ENCODE measurements at regions not wholly inside any gene's neighbourhood (a gene's known extent, or its start where the extent isn't known, plus 50 kb on each side); places are given as distances from the start of the nearest gene placed in this dataset.

- H3K27me3 ChIP-seq (ENCODE audit: insufficient read depth, low read length): no peaks in the 10 kb centered on the region
- no peak overlapping the region for H3K27ac ChIP-seq (ENCODE audit: low read length)
- no peak overlapping the region for H3K4me3 ChIP-seq (ENCODE audit: low read length)
- no peaks in the 10 kb centered on the region for H3K4me1 ChIP-seq (ENCODE audit: insufficient read depth, low read length)
- H3K36me3 ChIP-seq (ENCODE audit: insufficient read depth, low read depth, low read length): no peaks in the 10 kb centered on the region
- H3K9ac ChIP-seq (ENCODE audit: low read depth, low read length): no peak overlapping the region
- no peaks in the 10 kb centered on the region for H3K9me3 ChIP-seq (ENCODE audit: insufficient read depth, low read depth, low read length)
Observed at GRCh38 chr13:34700155-34700554, 241.9 kb upstream of the NBEA start.

- no peaks in the 10 kb centered on the region for H3K36me3 ChIP-seq (ENCODE audit: insufficient read depth, low read depth, low read length)
- no peaks in the 10 kb centered on the region for H3K4me1 ChIP-seq (ENCODE audit: insufficient read depth, low read length)
- no peak overlapping the region for H3K4me3 ChIP-seq (ENCODE audit: low read length)
- H3K27me3 ChIP-seq (ENCODE audit: insufficient read depth, low read length): no peaks in the 10 kb centered on the region
- H3K27ac ChIP-seq (ENCODE audit: low read length): no peak overlapping the region
- H3K9me3 ChIP-seq (ENCODE audit: insufficient read depth, low read depth, low read length): no peaks in the 10 kb centered on the region
- no peak overlapping the region for H3K9ac ChIP-seq (ENCODE audit: low read depth, low read length)
Observed at GRCh38 chr13:34701919-34702318, 240.2 kb upstream of the NBEA start.

- H3K36me3 ChIP-seq (ENCODE audit: insufficient read depth, low read depth, low read length): no peaks in the 10 kb centered on the region
- no peaks in the 10 kb centered on the region for H3K4me1 ChIP-seq (ENCODE audit: insufficient read depth, low read length)
- H3K9ac ChIP-seq (ENCODE audit: low read depth, low read length): no peak overlapping the region
- H3K9me3 ChIP-seq (ENCODE audit: insufficient read depth, low read depth, low read length): no peaks in the 10 kb centered on the region
- H3K4me3 ChIP-seq (ENCODE audit: low read length): no peak overlapping the region
- no peaks in the 10 kb centered on the region for H3K27me3 ChIP-seq (ENCODE audit: insufficient read depth, low read length)
- no peak overlapping the region for H3K27ac ChIP-seq (ENCODE audit: low read length)
Observed at GRCh38 chr13:34708566-34709313, 233.3 kb upstream of the NBEA start.

DNA sequence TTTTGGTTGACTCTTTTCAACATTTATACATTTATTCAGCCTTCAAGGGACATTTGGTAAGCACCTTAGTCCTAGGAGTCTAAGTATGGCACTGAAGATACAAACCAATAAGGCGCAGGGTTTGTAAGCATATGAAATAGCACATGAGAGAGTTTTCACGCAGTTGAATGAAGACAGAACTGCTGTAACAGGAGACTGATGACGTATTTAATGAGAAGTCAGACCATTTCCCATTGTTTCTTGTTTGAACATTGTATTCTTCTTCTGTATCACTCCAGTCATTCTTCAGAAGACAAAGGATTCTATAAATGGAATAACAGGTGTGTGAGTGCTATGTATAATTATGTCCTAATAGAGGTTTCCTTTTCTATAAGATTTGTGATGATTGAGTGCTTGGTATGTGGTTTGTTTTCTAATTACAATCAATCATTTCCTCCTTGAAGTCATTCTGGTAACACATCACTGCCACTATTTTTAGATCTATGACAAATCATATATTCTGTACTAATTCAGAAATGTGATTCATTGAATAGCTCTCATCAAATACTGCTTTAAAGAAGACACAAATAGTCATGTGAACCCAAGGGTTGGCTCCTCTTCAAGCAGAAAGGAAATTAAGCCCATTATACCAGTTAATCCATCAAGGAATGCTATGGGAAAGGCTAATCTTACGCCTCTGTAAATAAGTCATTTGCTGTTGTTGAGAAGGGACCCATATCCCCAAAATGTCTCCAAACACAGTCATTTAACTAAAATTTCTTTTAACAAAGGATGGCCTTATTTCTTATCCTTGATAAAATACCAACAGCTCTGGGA, 222.8 kb upstream of the NBEA start:
- Histone ChIP-seq H3K36me3 (ENCODE audit: insufficient read depth, low read depth, low read length) (no peaks in the 10 kb centered on the region), H3K4me1 (ENCODE audit: insufficient read depth, low read length) (no peaks in the 10 kb centered on the region), H3K27ac (ENCODE audit: low read length) (no peak overlapping the region), H3K9ac (ENCODE audit: low read depth, low read length) (no peak overlapping the region), H3K4me3 (ENCODE audit: low read length) (no peak overlapping the region), H3K9me3 (ENCODE audit: insufficient read depth, low read depth, low read length) (no peaks in the 10 kb centered on the region), H3K27me3 (ENCODE audit: insufficient read depth, low read length) (no peaks in the 10 kb centered on the region)

- Histone ChIP-seq H3K4me1 (ENCODE audit: insufficient read depth, low read length) (no peaks in the 10 kb centered on the region), H3K9ac (ENCODE audit: low read depth, low read length) (no peak overlapping the region), H3K36me3 (ENCODE audit: insufficient read depth, low read depth, low read length) (no peaks in the 10 kb centered on the region), H3K4me3 (ENCODE audit: low read length) (no peak overlapping the region), H3K9me3 (ENCODE audit: insufficient read depth, low read depth, low read length) (no peaks in the 10 kb centered on the region), H3K27ac (ENCODE audit: low read length) (no peak overlapping the region), H3K27me3 (ENCODE audit: insufficient read depth, low read length) (no peaks in the 10 kb centered on the region)
Observed at GRCh38 chr13:34720618-34721017, 221.5 kb upstream of the NBEA start.

GRCh38 chr13:34721631-34722595, 220.2 kb upstream of the NBEA start:
- no peak overlapping the region for H3K9ac ChIP-seq (ENCODE audit: low read depth, low read length)
- no peaks in the 10 kb centered on the region for H3K36me3 ChIP-seq (ENCODE audit: insufficient read depth, low read depth, low read length)
- no peak overlapping the region for H3K4me3 ChIP-seq (ENCODE audit: low read length)
- no peaks in the 10 kb centered on the region for H3K27me3 ChIP-seq (ENCODE audit: insufficient read depth, low read length)
- H3K4me1 ChIP-seq (ENCODE audit: insufficient read depth, low read length): no peaks in the 10 kb centered on the region
- no peak overlapping the region for H3K27ac ChIP-seq (ENCODE audit: low read length)
- no peaks in the 10 kb centered on the region for H3K9me3 ChIP-seq (ENCODE audit: insufficient read depth, low read depth, low read length)

GRCh38 chr13:34722922-34723321, 219.1 kb upstream of the NBEA start:
- H3K9me3 ChIP-seq (ENCODE audit: insufficient read depth, low read depth, low read length): no peaks in the 10 kb centered on the region
- H3K4me3 ChIP-seq (ENCODE audit: low read length): no peak overlapping the region
- no peaks in the 10 kb centered on the region for H3K4me1 ChIP-seq (ENCODE audit: insufficient read depth, low read length)
- no peaks in the 10 kb centered on the region for H3K27me3 ChIP-seq (ENCODE audit: insufficient read depth, low read length)
- no peaks in the 10 kb centered on the region for H3K36me3 ChIP-seq (ENCODE audit: insufficient read depth, low read depth, low read length)
- no peak overlapping the region for H3K9ac ChIP-seq (ENCODE audit: low read depth, low read length)
- H3K27ac ChIP-seq (ENCODE audit: low read length): no peak overlapping the region

GRCh38 chr13:34730961-34731360, 211.1 kb upstream of the NBEA start:
- Histone ChIP-seq H3K9me3 (ENCODE audit: insufficient read depth, low read depth, low read length) (no peaks in the 10 kb centered on the region), H3K27me3 (ENCODE audit: insufficient read depth, low read length) (no peaks in the 10 kb centered on the region), H3K4me1 (ENCODE audit: insufficient read depth, low read length) (no peaks in the 10 kb centered on the region), H3K4me3 (ENCODE audit: low read length) (no peak overlapping the region), H3K36me3 (ENCODE audit: insufficient read depth, low read depth, low read length) (no peaks in the 10 kb centered on the region), H3K9ac (ENCODE audit: low read depth, low read length) (no peak overlapping the region), H3K27ac (ENCODE audit: low read length) (no peak overlapping the region)

DNA sequence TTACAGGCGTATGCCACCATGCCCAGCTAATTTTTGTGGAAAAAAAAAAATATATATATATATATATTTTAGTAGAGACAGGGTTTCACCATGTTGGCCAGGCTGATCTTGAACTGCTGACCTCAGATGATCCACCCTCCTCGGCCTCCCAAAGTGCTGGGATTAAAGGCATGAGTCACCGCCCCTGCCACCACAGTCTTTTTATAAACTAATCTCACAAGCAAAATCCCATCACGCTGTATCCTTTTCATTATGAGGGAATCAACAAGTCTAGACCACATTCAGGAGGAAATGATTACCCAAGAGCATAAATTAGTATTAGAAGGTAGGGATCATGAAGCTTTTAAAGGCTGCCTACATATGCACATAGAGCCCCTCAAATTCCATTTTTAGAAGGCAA, 210.6 kb upstream of the NBEA start:
- Histone ChIP-seq H3K4me3 (ENCODE audit: low read length) (no peak overlapping the region), H3K36me3 (ENCODE audit: insufficient read depth, low read depth, low read length) (no peaks in the 10 kb centered on the region), H3K9ac (ENCODE audit: low read depth, low read length) (no peak overlapping the region), H3K4me1 (ENCODE audit: insufficient read depth, low read length) (no peaks in the 10 kb centered on the region), H3K27ac (ENCODE audit: low read length) (no peak overlapping the region), H3K27me3 (ENCODE audit: insufficient read depth, low read length) (no peaks in the 10 kb centered on the region), H3K9me3 (ENCODE audit: insufficient read depth, low read depth, low read length) (no peaks in the 10 kb centered on the region)

DNA sequence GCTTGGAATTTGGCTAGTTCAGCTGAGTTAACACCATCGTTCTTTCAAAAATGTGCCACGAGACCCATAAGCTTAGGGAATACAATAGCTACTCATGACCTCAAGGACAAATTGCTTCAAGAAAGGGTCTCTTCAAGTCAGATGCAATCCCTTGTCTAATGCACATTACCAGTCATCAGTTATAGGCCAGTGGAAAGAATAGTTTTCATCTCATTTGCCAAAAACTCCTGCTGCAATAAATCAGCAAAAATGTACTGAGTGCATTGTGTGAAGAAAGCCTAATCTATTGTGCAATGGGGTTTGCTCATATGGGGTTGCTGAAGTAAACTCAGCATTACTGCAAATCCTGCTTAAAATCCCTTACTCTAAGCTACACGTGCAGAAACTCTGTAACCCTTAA, 208.3 kb upstream of the NBEA start:
- no peaks in the 10 kb centered on the region for H3K27me3 ChIP-seq (ENCODE audit: insufficient read depth, low read length)
- no peaks in the 10 kb centered on the region for H3K9me3 ChIP-seq (ENCODE audit: insufficient read depth, low read depth, low read length)
- H3K27ac ChIP-seq (ENCODE audit: low read length): no peak overlapping the region
- no peak overlapping the region for H3K9ac ChIP-seq (ENCODE audit: low read depth, low read length)
- no peaks in the 10 kb centered on the region for H3K36me3 ChIP-seq (ENCODE audit: insufficient read depth, low read depth, low read length)
- H3K4me1 ChIP-seq (ENCODE audit: insufficient read depth, low read length): no peaks in the 10 kb centered on the region
- H3K4me3 ChIP-seq (ENCODE audit: low read length): no peak overlapping the region

DNA sequence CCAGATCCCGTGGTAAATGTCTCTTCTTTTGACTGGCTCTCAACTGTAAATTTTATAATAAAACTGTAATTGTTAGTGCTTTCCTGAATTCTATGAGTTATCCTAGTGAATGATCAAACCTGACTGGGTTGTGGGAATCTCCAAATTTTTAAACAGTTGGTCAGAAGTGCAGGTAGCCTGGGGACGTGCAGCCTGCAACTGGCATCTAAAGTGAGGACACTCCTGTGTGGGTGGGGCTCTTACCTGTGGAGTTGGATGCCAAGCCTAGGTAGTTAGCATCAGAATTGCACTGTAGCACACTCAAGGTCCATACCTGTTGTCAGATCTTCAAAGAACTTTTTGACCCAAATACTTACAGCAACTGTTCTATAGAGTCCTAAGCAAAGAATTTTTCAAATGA, 207.1 kb upstream of the NBEA start:
- no peak overlapping the region for H3K9ac ChIP-seq (ENCODE audit: low read depth, low read length)
- H3K36me3 ChIP-seq (ENCODE audit: insufficient read depth, low read depth, low read length): no peaks in the 10 kb centered on the region
- H3K4me1 ChIP-seq (ENCODE audit: insufficient read depth, low read length): no peaks in the 10 kb centered on the region
- no peaks in the 10 kb centered on the region for H3K27me3 ChIP-seq (ENCODE audit: insufficient read depth, low read length)
- H3K4me3 ChIP-seq (ENCODE audit: low read length): no peak overlapping the region
- H3K9me3 ChIP-seq (ENCODE audit: insufficient read depth, low read depth, low read length): no peaks in the 10 kb centered on the region
- H3K27ac ChIP-seq (ENCODE audit: low read length): no peak overlapping the region

Measured in iPS-20b (cell line).